H9 (cell line): ENCODE measurements at regions not wholly inside any gene's neighbourhood (a gene's known extent, or its start where the extent isn't known, plus 50 kb on each side); places are given as distances from the start of the nearest gene placed in this dataset.

Experiments used
- DNase-seq: peaks from one replicate; pipeline ENCODE4 v3.0.0-alpha.2; 2017
- H2AFZ ChIP-seq: one replicate; pipeline ENCODE4 v1.6.1; 2013; ENCODE audit warnings: mild to moderate bottlenecking, low read length, control low read depth, moderate library complexity
- H2AK5ac ChIP-seq: 2 replicates; pipeline ENCODE4 v1.6.1; 2013; ENCODE audit warnings: low read length, control low read depth, mixed read lengths; ENCODE audit not compliant: insufficient read length
- H2BK120ac ChIP-seq: one replicate; pipeline ENCODE4 v1.6.1; 2013; ENCODE audit warnings: low read depth, mild to moderate bottlenecking, low read length, control low read depth, inconsistent platforms; ENCODE audit not compliant: poor library complexity, severe bottlenecking
- H2BK12ac ChIP-seq: 2 replicates; pipeline ENCODE4 v1.6.1; 2013; ENCODE audit warnings: low read length, control low read depth, mixed read lengths, low read depth; ENCODE audit not compliant: insufficient read length
- H2BK15ac ChIP-seq: 2 replicates; pipeline ENCODE4 v1.6.1; 2013; ENCODE audit warnings: low read depth, low read length, control low read depth
- H2BK20ac ChIP-seq: one replicate; pipeline ENCODE4 v1.6.1; 2013; ENCODE audit warnings: low read depth, mild to moderate bottlenecking, low read length, control low read depth, inconsistent platforms; ENCODE audit not compliant: poor library complexity, severe bottlenecking
- H2BK5ac ChIP-seq: 2 replicates; pipeline ENCODE4 v1.6.1; 2013; ENCODE audit warnings: low read length, control low read depth, mixed read lengths; ENCODE audit not compliant: insufficient read length
- H3K14ac ChIP-seq: 2 replicates; pipeline ENCODE4 v1.6.1; 2013; ENCODE audit warnings: low read length, control low read depth; ENCODE audit not compliant: insufficient read depth
- H3K18ac ChIP-seq: 2 replicates; pipeline ENCODE4 v1.6.1; 2013; ENCODE audit warnings: low read depth, mild to moderate bottlenecking, mixed read lengths, low read length, control low read depth; ENCODE audit not compliant: insufficient read length
- H3K23ac ChIP-seq: 2 replicates; pipeline ENCODE4 v1.6.1; 2013; ENCODE audit warnings: low read length, control low read depth, mixed read lengths, low read depth; ENCODE audit not compliant: insufficient read length
- H3K23me2 ChIP-seq: 2 replicates; pipeline ENCODE4 v1.6.1; 2013; ENCODE audit warnings: low read depth, mild to moderate bottlenecking, mixed read lengths, low read length, control low read depth; ENCODE audit not compliant: insufficient read length, poor library complexity, severe bottlenecking
- H3K27ac ChIP-seq: 2 replicates; pipeline ENCODE4 v1.5.1; 2013; ENCODE audit warnings: low read length, control low read depth, mixed read lengths, low read depth; ENCODE audit not compliant: insufficient read length
- H3K27me3 ChIP-seq: 2 replicates; pipeline ENCODE4 v1.6.1; 2013; ENCODE audit warnings: low read length, control low read depth, inconsistent platforms; ENCODE audit not compliant: insufficient read depth
- H3K4ac ChIP-seq: 2 replicates; pipeline ENCODE4 v1.6.1; 2013; ENCODE audit warnings: low read depth, mild to moderate bottlenecking, control low read depth, inconsistent platforms, low read length, moderate library complexity
- H3K4me1 ChIP-seq: 2 replicates; pipeline ENCODE4 v1.6.1; 2013; ENCODE audit warnings: low read length, control low read depth, inconsistent platforms; ENCODE audit not compliant: insufficient read depth
- H3K4me2 ChIP-seq: 2 replicates; pipeline ENCODE4 v1.6.1; 2013; ENCODE audit warnings: low read length, control low read depth, mixed read lengths; ENCODE audit not compliant: insufficient read length, insufficient read depth
- H3K56ac ChIP-seq: 2 replicates; pipeline ENCODE4 v1.6.1; 2013; ENCODE audit warnings: low read depth, mild to moderate bottlenecking, mixed read lengths, low read length, control low read depth; ENCODE audit not compliant: insufficient read length
- H3K79me1 ChIP-seq: 2 replicates; pipeline ENCODE4 v1.6.1; 2013; ENCODE audit warnings: low read depth, mild to moderate bottlenecking, moderate library complexity, low read length, control low read depth, inconsistent platforms; ENCODE audit not compliant: insufficient read depth, poor library complexity, severe bottlenecking
- H3K79me2 ChIP-seq: 2 replicates; pipeline ENCODE4 v1.6.1; 2013; ENCODE audit warnings: low read length, control low read depth, inconsistent platforms; ENCODE audit not compliant: insufficient read depth
- H3K9ac ChIP-seq: 2 replicates; pipeline ENCODE4 v1.6.1; 2013; ENCODE audit warnings: low read length, control low read depth, mixed read lengths; ENCODE audit not compliant: insufficient read length; ENCODE audit errors: extremely low read depth
- H3K9me3 ChIP-seq: one replicate; pipeline ENCODE4 v1.6.1; 2013; ENCODE audit warnings: low read depth, low read length, inconsistent platforms; ENCODE audit not compliant: control insufficient read depth
- H3T11ph ChIP-seq: one replicate; pipeline ENCODE4 v1.6.1; 2013; ENCODE audit warnings: mild to moderate bottlenecking, low read length, control low read depth, inconsistent platforms
- H4K20me1 ChIP-seq: one replicate; pipeline ENCODE4 v1.6.1; 2013; ENCODE audit not compliant: control insufficient read depth, insufficient read length, insufficient read depth
- H4K5ac ChIP-seq: 2 replicates; pipeline ENCODE4 v1.6.1; 2013; ENCODE audit warnings: low read depth, mild to moderate bottlenecking, mixed read lengths, low read length, control low read depth; ENCODE audit not compliant: insufficient read length
- H4K8ac ChIP-seq: replicated peaks from 2 replicates; pipeline ENCODE4 v1.6.1; 2013; ENCODE audit warnings: low read length, control low read depth, mixed read lengths, low read depth; ENCODE audit not compliant: insufficient read length
- H4K91ac ChIP-seq: 2 replicates; pipeline ENCODE4 v1.6.1; 2013; ENCODE audit warnings: low read depth, mild to moderate bottlenecking, moderate library complexity, mixed read lengths, low read length, control low read depth; ENCODE audit not compliant: insufficient read length
- H3K27ac Mint-ChIP-seq, 3 experiments: 2 replicates in 2 of 3; 3 replicates in 1 of 3; pipeline ENCODE4 v1.8.0; 2020 to 2021; ENCODE audit warnings: mixed read lengths in 3 of 3, mild to moderate bottlenecking in 1 of 3, moderate library complexity in 1 of 3
- H3K27me3 Mint-ChIP-seq: 2 replicates; pipeline ENCODE4 v1.8.0; 2021; ENCODE audit warnings: low read depth, mild to moderate bottlenecking, moderate library complexity, mixed read lengths
- H3K36me3 Mint-ChIP-seq, 3 experiments: 2 replicates in 2 of 3; 3 replicates in 1 of 3; pipeline ENCODE4 v1.8.0; 2020 to 2021; ENCODE audit warnings: low read depth in 3 of 3, mixed read lengths in 3 of 3; ENCODE audit not compliant: insufficient read depth in 1 of 3
- H3K4me1 Mint-ChIP-seq, 2 experiments: 2 replicates each; pipeline ENCODE4 v1.8.0; 2020; ENCODE audit warnings: mixed read lengths in 2 of 2
- H3K4me3 Mint-ChIP-seq, 2 experiments: 2 replicates in 1 of 2; 3 replicates in 1 of 2; pipeline ENCODE4 v1.8.0; 2020 to 2021; ENCODE audit warnings: mild to moderate bottlenecking in 2 of 2, mixed read lengths in 2 of 2, moderate library complexity in 1 of 2
- H3K9me3 Mint-ChIP-seq, 2 experiments: 2 replicates in 1 of 2; 3 replicates in 1 of 2; pipeline ENCODE4 v1.8.0; 2020; ENCODE audit warnings: mild to moderate bottlenecking in 2 of 2, mixed read lengths in 2 of 2, moderate library complexity in 1 of 2
- WGBS: extraction: QIAGEN DNeasy Blood & Tissue Kit; methylation state at CpG from one replicate; pipeline ENCODE4 v1.1.7; 2013; ENCODE audit warnings: missing lambda C conversion rate, low lambda C conversion rate, mixed read lengths; ENCODE audit not compliant: insufficient read length; ENCODE audit errors: extremely low coverage; 5-methylcytosine and 5-hydroxymethylcytosine counted together
- TF ChIP-seq, protein P1 (sequence below): fragments of 200-600 bp; sonication (generic); conservative IDR thresholded peaks from 3 replicates; pipeline ENCODE4 v1.8.0; 2021; ENCODE audit warnings: antibody characterized with exemption, mild to moderate bottlenecking

GRCh38 chr13:56189439-56189838 lies 951.3 kb upstream of the PRR20A start:
- H3K14ac ChIP-seq, result no peak overlapping the region
- no peak overlapping the region for H2BK20ac ChIP-seq
- H3K27ac ChIP-seq, result no peak overlapping the region
- no peak overlapping the region for H3K27ac Mint-ChIP-seq
- H3T11ph ChIP-seq, result no peak overlapping the region
- H3K79me1 ChIP-seq, result no peaks in the 10 kb centered on the region
- H3K4me1 ChIP-seq, result no peaks in the 10 kb centered on the region
- no peaks in the 10 kb centered on the region for H3K23me2 ChIP-seq
- H3K56ac ChIP-seq, result no peak overlapping the region
- H3K9ac ChIP-seq, result no peak overlapping the region
- H3K18ac ChIP-seq, result no peak overlapping the region
- no peak overlapping the region for H2BK5ac ChIP-seq
- no peak overlapping the region for H4K5ac ChIP-seq
- no peaks in the 10 kb centered on the region for H3K4me1 Mint-ChIP-seq
- no CpG with 5 or more reads among the region's 1 CpG for WGBS
- H3K27me3 Mint-ChIP-seq, result peaks cover 2% of the 10 kb centered on the region
- H3K36me3 Mint-ChIP-seq, result peaks cover 2 to 6% (median 5%) of the 10 kb centered on the region in 3 experiments; a peak in 3 of 7 replicates
- H3K4ac ChIP-seq, result no peak overlapping the region
- H3K27me3 ChIP-seq, result no peaks in the 10 kb centered on the region
- H2AFZ ChIP-seq, result no peak overlapping the region
- no peak overlapping the region for H2BK120ac ChIP-seq
- H3K23ac ChIP-seq, result no peak overlapping the region
- no peak overlapping the region for H4K8ac ChIP-seq
- no peak overlapping the region for H2AK5ac ChIP-seq
- no peak for DNase-seq
- H2BK12ac ChIP-seq, result no peak overlapping the region
- no peaks in the 10 kb centered on the region for H3K79me2 ChIP-seq
- TF ChIP-seq, protein P1, sequence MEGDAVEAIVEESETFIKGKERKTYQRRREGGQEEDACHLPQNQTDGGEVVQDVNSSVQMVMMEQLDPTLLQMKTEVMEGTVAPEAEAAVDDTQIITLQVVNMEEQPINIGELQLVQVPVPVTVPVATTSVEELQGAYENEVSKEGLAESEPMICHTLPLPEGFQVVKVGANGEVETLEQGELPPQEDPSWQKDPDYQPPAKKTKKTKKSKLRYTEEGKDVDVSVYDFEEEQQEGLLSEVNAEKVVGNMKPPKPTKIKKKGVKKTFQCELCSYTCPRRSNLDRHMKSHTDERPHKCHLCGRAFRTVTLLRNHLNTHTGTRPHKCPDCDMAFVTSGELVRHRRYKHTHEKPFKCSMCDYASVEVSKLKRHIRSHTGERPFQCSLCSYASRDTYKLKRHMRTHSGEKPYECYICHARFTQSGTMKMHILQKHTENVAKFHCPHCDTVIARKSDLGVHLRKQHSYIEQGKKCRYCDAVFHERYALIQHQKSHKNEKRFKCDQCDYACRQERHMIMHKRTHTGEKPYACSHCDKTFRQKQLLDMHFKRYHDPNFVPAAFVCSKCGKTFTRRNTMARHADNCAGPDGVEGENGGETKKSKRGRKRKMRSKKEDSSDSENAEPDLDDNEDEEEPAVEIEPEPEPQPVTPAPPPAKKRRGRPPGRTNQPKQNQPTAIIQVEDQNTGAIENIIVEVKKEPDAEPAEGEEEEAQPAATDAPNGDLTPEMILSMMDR, result no peak
- H3K9me3 ChIP-seq, result no peaks in the 10 kb centered on the region
- H3K4me2 ChIP-seq, result no peak overlapping the region
- H2BK15ac ChIP-seq, result no peak overlapping the region
- peaks cover 3 to 6% of the 10 kb centered on the region in 2 experiments; a peak in 3 of 5 replicates for H3K9me3 Mint-ChIP-seq
- H4K20me1 ChIP-seq, result no peaks in the 10 kb centered on the region
- no peak overlapping the region for H3K4me3 Mint-ChIP-seq
- H4K91ac ChIP-seq, result no peak overlapping the region
